UCSD-AML1 (cell line): ENCODE measurements at regions not wholly inside any gene's neighbourhood (a gene's known extent, or its start where the extent isn't known, plus 50 kb on each side); places are given as distances from the start of the nearest gene placed in this dataset.

Experiments
- DNase-seq: peaks from one replicate; lab custom pipeline; 2025; ENCODE audit not compliant: unreplicated experiment; lab: John Stamatoyannopoulos, UW

DNA sequence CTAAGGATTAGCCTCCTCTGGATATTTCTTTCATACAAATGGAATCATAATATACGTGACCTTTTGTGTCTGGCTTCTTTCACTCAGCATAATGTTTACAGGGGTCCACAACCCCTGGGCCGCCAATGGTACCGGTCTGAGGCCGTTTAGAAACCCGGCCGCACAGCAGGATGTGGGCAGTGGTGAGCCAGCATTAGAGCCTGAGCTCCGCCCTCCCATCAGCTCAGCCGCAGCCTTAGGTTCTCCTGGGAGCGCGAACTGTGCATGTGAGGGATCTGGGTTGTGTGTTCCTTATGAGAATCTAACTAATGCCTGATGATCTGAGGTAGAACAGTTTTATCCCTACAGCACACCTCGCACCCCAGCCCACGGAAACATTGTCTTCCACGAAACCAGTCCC is 229.7 kb downstream of the ICE1 start:
- DNase-seq: no peak

DNA sequence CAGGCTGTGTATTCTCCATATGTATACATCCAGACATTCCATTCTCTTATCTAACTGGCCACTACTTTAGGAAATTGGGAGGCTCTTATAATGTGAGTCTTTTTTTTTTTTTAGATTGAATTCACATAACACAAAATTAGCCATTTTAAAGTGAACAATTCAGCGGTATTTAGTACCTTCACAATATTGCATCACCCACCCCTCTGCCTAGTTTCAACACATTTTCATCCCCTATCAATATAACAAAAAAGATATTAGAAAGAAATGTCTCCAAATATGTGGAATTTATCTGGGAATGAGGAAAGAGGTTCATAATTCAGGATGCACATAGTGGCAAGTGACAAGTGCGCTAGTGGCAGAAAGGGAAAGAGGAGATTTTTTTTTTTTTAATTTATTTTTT is 228.5 kb downstream of the ICE1 start:
- no peak for DNase-seq

DNA sequence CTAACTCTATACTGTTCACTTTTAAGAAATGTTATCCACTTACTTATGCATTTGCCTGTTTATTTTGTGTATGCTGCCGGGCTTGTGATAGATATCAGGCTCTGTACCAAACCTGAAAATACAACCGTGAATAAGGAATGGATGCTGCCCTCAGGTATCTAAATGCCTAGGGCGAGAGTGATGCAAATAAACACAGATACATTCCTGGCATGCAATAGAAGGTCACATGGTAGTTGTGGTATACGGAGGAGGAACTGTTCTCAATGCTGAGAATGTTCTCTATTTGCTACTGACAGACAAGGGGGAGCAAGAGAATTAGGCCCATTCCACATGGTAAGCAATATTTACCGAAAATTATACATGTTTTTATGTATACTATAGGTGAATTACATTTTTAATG is 227.8 kb downstream of the ICE1 start:
- DNase-seq: no peak

DNA sequence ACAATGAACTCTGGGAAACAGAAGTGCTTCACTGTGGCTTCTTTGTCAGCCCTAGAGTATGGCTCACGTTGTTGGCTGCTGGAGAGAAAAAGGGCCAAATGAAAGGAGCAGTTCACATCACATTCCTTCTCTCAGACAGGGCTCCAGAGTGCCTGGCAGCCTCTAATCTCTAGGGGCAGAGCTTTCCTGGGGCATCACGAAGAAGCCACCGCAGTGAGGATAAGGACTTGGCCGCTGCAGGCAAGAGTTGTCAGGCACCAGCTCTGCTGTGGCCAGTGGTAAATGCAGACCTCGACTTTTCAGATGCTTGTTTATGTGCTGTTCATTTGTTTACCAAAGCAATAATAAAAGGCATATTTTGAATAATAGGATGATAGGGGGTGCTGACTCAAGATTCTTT is 227.2 kb downstream of the ICE1 start:
- no peak for DNase-seq

DNA sequence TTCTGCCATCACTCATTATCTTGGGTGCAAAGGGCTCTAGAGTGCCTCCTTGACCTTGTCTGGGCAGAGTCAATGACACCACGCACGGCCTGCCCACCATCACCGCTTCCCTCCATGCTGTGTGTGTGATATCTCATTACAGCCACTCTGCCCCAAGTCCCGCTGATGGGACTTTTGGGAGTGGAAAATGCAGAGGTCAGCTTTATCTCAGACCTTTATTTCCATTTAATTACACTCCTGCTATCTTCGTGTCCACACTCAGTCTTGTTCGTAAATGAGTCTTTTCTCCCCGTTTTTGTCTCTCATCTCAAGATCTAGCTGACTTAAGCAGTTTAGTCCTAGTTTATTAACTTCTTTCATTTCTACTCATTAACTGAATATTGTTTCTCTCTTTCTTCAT is 226.2 kb downstream of the ICE1 start:
- no peak for DNase-seq

DNA sequence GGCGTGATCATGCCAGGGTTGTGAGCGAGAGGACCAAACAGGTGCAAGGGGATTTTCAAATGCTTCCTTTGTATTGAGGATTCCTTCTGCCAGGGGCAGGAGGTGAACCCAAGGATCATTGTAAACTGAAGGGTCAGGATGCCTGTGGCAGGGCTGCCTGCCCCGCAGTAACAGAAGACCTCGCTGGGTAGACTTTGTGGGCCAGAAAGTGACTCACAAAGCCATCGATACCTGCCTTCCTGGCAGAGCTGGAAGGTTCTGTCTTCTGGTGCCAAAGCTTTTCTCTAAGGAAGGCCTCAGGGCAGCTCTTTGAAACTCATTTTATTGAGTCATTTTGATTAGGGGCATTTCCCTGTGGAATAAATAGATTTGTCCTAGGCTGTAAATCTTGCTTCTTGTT is 223.4 kb downstream of the ICE1 start:
- no peak for DNase-seq

DNA sequence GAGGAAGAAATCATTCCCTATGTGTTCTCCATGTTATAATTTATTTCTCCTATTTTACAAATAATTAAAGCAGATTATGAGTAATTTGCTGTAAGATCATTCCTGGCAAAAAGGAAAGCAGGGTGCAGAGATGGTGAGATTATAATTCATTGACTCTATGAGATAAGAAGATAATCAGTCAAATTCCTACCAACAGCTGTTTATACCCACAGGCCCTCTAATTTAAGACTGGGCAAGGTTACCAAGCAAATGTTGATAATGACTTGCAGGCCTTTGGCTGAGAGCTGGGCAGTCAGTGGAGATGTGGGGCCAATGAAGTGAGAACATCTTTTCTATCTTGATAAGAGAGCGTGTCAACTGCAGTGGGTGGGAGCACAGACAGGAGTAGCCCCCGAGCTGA is 222.7 kb downstream of the ICE1 start:
- DNase-seq: no peak

DNA sequence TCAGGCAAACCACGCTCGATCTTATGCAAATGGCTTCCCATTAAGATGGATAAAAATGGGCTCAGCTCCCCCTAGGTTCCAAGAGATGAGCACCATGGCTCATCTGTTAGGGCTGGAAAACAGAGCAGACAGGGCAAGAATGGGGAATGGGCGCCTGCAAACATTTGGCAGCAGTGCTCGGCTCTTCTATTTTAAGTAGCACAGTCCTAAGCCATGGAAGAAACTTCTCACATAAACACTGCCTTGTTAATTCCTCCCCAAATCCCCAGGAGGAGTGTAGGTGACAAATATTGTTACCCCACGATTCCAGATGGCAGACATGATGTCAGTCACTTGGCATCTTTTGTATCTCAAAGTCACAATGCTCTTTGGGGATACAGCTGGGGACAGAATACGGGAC is 221.8 kb downstream of the ICE1 start:
- DNase-seq: no peak

DNA sequence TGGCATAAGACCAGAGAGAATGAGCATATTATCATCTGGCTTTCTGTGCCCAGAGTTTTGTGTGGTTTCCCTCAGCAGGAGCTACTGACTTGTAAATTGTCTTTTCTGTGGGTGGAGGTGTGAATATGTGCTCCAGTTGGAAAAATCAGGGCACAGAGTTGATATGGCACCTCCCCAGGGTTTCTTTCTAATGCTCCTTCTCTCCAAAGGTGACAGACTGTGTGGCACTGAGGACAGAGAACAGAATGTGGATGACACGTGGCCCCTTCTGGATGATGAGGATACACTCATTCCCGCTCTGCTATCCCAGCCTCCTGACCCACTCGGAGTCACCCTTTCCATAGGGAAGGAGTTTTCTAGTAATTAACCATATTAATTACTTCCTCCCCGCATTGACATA is 221.0 kb downstream of the ICE1 start:
- DNase-seq: no peak

DNA sequence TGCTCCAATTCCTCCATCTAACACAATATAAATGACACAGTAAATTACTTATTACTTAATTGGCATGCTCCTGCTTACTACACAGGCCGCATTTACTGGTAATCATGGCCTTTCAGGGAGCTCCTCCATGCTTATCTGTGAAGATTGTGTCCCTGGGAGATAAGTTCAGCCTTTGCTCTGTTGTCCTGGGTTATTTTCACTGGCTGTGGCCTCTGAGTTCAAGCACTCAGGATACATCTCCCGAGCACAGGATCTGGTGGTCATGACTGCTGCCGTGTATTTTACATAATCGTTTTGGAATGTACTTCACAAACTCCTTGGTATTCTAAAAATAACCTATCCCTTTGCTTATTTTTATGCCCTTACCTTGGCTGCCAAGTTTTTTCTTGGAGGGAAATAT is 215.7 kb downstream of the ICE1 start:
- DNase-seq: no peak

DNA sequence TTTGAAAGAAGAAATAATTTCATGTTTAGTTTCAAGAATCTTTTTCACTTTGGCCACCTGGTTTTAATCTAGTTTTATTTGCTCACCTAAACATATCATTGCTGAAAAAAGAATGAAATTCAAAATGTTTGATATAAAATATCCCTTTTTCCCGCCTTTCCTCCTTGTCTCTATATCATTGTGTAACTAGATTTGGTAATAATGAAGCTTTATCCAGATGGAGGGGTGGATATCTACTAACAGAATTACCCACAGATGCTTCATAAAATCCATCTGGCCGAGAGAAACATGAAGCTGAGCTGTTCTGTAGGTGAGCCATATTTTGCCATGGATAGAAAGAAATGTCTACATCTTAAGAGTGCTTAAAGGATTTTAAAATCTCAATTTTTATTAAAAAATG is 214.7 kb downstream of the ICE1 start:
- no peak for DNase-seq

DNA sequence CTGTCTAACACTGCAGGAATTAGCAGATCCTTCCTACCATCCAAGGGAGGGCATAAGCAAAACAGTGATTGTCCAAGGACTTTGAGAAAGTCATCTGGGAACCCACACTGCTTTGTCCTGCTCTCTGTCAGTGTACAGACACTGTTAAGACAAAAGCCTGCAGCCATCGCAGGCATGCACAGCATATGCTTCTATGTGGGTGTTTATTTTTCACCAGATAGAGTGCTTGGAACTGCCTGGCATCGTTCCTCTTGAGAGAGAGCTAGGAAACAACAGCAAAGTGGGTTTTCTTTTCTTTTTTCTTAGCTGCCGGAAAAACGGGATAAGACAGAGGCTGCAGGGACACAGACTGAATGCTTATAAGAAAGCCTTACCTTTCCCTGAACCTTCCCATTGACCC is 212.3 kb downstream of the ICE1 start:
- DNase-seq: no peak

DNA sequence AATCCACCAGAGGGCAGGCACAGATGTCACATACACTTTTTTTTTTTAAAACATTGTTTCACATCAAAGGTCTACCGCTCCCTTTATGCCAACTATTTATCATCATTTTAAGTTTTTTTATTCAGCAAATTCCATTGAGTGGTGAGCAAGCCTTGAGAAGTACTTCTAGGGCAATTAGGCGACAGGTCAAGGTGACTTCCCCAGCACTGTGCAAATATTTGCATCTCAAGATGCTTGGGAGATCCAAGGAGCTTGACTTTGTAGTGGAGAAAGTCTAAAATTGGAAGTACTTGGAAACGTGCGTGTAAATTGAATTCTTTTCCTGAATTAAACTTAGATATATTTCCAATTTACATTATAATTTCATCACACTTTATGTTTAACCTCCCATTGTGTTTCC is 211.1 kb downstream of the ICE1 start:
- no peak for DNase-seq

DNA sequence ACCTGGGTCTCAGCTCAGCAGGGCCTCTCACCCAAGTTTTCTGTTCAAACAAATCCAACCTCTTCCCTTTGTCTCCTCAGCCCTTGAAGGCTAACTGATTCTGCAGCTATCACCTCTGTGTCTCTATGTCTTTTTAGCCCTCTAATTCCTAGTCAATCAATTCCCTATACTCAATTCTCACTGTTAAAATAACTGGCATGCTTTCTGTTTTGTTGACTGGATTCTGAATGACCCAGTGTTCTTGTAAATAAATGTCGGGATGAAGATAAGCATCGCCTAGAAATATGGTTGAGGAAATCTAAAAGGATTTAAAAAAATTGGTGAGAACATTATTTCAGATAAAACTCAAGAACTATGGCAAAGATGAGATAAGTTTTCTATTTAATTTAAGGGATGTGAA is 210.2 kb downstream of the ICE1 start:
- DNase-seq: no peak

DNA sequence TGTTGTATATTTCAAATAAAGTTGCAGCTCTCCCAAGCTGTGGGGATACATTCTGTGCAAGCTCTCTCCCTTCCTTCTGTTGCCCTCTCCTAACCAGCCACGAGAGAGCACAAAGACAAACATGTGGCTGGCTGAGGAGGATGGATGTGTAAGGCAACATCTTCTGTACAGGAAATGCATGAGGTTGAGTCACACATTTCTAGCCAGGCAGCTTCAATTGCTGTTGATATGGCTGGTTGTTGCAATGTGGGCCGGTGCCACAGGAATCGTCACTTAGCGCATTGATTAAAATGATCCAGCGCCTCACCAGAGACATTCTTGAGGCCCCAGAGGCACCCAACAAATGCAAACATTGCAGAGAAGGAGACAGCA is 207.1 kb downstream of the ICE1 start:
- DNase-seq: no peak

DNA sequence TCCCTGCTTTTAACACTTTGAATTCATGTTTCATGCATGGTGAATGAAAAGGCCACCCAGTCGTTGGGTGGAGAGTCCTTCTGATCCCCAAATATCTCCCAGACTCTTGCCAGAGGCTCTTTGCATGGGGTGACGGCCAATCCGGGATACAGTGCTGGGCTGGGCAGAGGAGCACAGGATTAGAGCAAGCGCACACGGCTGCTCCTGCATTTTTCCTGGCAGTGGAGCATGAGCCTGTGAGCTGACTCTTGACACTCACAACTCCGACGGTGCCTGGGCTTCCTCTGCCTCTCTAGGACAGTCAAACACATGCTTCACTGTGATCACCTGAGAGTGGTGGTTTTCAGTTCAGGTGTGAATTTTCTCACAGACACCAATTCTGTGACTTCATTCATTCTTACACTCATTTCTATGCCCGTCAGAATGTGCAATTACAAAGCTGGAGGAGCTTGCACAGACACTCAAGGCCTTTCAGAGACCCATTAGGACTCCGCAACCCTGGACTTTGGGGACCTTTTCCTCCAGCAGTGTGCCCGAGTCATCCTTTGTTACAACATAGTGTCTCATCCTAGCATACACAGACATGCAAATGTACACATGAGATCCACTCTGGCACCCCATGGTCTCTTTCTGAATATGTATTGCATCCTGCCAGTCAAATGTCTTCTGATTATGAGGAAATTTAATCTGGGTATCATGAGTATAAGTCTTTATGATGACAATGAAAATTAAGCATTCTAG is 206.6 kb downstream of the ICE1 start:
- DNase-seq: no peak

DNA sequence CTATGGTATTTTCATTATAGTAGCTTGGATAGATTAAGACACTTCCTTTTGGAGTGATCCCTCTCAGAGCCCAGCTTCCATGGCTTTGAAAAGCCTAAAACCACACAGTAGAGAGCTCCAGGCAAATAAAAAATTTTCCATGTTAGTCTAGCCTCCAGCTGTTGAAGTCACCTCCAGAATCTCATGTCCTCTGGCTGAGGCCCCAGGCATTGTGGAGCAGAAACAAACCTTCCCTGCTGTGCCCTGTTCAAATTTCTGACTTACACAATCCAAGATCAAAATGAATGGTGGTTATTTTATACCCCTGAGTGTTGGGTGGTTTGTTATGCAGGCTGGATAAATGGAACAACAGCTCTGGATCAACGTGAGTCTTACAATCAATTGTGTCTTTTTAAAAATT is 203.9 kb downstream of the ICE1 start:
- no peak for DNase-seq

DNA sequence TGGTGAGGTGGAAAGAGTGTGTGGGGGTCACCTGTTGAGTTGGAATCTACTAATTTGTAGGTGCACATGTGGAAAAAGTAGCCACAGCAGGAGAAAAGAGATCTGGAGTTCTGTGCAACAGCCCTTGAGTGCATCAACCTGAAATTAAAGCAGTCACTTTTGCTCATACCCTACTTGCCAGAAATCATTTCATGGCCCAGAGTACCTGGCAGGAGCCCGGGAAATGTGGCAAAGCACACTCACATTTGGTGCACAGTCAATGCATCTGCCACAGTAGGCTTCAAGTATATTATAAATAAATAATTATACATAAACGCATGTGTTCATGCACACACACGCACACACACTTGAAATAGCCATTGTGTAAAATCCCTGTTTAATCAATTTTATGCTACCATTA is 203.0 kb downstream of the ICE1 start:
- DNase-seq: no peak

DNA sequence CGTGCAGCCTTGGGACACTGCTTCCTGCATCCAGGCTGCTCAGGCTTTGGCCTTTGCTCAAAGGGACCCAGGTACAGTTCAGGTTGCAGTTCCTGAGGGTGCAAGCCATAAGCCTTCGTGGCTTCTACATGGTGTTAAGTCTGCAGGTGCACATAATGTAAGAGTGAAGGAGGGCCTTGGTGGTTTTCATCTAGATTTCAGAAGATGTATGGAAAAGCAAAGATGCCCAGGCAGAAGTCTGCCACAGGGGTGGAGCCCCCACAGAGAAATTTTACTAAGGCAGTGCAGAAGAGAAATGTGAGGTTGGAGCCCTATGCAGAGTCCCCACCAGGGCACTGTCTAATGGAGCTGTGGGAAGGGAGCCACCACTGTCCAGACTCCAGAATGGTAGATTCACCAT is 200.9 kb downstream of the ICE1 start:
- no peak for DNase-seq

DNA sequence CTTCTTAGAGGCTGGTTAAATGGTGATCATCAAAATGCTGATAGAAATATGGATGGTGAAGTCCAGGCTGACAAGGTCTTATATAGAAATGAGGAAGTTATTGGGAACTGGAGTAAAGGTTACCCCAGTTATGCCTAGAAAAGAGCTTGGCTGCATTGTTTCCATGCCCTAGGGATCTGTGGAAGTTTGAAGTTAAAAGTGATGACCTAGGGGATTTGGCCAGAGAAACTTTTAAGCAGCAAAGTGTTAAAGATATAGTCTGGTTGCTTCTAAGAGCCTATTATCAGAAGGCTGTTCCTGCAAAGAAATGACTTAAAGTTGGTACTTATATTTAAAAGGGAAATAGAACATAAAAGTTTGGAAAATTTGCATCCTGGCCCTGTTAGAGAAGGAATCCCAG is 200.3 kb downstream of the ICE1 start:
- no peak for DNase-seq

DNA sequence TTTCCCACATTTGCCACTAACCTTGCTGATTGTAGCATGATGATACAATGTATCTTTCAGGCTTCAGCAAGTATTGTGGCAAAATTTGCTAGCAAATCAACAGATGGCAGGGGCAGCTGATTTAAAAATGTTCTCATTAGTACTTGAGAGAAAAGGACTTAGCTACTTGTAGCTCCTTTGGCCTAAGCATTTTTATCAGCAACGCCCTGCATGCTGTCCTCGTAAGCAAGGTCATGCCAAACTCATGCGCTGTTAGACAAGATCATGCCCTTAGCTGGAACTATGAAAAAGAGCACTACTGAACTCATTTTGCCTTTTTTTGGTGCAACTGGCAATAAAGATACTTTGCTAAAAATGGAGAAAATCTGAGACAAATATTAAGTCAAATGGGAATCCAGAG is 197.1 kb downstream of the ICE1 start:
- DNase-seq: no peak

DNA sequence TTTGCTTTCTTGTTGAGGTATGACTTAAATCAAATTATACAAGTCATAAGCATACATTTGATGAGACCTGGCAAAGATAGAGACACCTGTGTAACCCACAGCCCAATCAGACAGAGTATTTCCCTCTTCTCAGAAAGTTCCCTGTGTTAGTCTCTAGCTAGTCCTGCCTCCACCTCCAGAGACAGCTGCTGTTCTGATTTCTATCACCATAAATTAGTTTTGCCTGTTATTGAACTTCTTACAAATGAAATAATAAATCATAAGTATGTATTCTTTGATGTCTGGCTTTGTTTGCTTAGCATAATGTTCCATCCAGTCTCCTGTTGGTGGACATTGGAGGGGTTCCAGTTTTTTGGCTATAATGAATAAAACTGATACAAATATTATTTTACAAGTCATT is 194.5 kb downstream of the ICE1 start:
- DNase-seq: no peak

DNA sequence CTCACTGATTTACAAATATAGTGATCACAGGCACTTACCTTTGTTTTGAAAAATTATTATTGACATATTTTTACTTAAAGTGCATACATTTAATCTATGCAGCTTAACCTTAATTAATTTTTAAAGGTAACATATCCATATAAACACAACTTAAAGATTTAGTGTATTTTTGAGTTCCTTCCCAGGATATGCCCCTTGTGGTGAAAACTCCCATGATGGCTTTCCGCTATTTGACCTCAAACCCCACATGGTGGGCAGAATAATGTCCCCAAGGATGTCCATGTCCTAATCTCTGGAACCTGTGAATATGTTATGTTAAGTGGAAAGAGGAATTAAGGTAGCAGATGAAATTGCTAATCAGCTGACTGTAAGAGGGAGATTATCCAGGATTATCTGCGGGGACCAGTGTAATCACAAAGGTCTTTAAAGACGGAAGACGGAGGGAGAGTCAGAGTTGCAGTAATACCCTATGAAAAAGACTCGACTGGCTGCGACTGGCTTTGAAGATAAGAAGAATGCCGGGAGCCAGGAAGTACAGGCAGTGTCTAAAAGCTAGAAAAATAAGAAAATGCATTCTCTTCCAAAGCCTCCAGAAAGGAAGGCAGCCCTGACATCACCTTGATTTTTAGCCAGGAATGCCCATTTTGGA is 193.9 kb downstream of the ICE1 start:
- DNase-seq: no peak
